ENCODE measurements at regions not wholly inside any gene's neighbourhood (a gene's known extent, or its start where the extent isn't known, plus 50 kb on each side); places are given as distances from the start of the nearest gene placed in this dataset.

- H3K4me3 ChIP-seq = no peak overlapping the region
- no peak overlapping the region for H3K27ac ChIP-seq
- no peak overlapping the region for H3K4me2 ChIP-seq
- no peak overlapping the region for H3K9ac ChIP-seq
- TF ChIP-seq Cebpa-rat (IDR thresholded peaks at IDR 0.05) = no peak
- H3K36me3 ChIP-seq = no peaks in the 10 kb centered on the region
- H3K9me3 ChIP-seq (replicated peaks in 1 of 11) = no peaks in the 10 kb centered on the region
- H3K27me3 ChIP-seq = no peaks in the 10 kb centered on the region
- H3K4me1 ChIP-seq = no peaks in the 10 kb centered on the region
- H4K20me1 ChIP-seq = no peaks in the 10 kb centered on the region
These were observed 320.0 kb downstream of the MTX2 start for GRCh38 chr2:176589287-176589686.

- Histone ChIP-seq H3K9me3 (replicated peaks in 1 of 11) (no peaks in the 10 kb centered on the region), H3K9ac (no peak overlapping the region), H3K4me3 (no peak overlapping the region), H3K27ac (no peak overlapping the region), H4K20me1 (no peaks in the 10 kb centered on the region), H3K27me3 (no peaks in the 10 kb centered on the region), H3K4me1 (no peaks in the 10 kb centered on the region), H3K36me3 (no peaks in the 10 kb centered on the region), H3K4me2 (no peak overlapping the region)
- TF ChIP-seq Cebpa-rat (IDR thresholded peaks at IDR 0.05) = no peak
These were observed 320.7 kb downstream of the MTX2 start for GRCh38 chr2:176589825-176590440.

GRCh38 chr2:176592216-176592615, 323.0 kb downstream of the MTX2 start:
- Histone ChIP-seq H3K4me2 (no peak overlapping the region), H3K4me1 (no peaks in the 10 kb centered on the region)
- TF ChIP-seq Cebpa-rat (IDR thresholded peaks at IDR 0.05) = no peak

GRCh38 chr2:176595986-176596385, 326.7 kb downstream of the MTX2 start:
- Histone ChIP-seq H3K4me2 (no peak overlapping the region), H3K4me1 (no peaks in the 10 kb centered on the region), H3K27me3 (no peaks in the 10 kb centered on the region), H3K9me3 (replicated peaks in 1 of 11) (no peaks in the 10 kb centered on the region), H3K9ac (no peak overlapping the region), H3K36me3 (no peaks in the 10 kb centered on the region), H3K4me3 (no peak overlapping the region), H3K27ac (no peak overlapping the region), H4K20me1 (no peaks in the 10 kb centered on the region)
- no peak for TF ChIP-seq Cebpa-rat (IDR thresholded peaks at IDR 0.05)

More at GRCh38 chr2:176592216-176592615, 323.0 kb downstream of the MTX2 start:
- H3K9me3 ChIP-seq (replicated peaks in 1 of 11) = no peaks in the 10 kb centered on the region
- H3K27ac ChIP-seq = no peak overlapping the region
- H3K36me3 ChIP-seq = no peaks in the 10 kb centered on the region
- no peak overlapping the region for H3K4me3 ChIP-seq
- no peaks in the 10 kb centered on the region for H3K27me3 ChIP-seq
- no peaks in the 10 kb centered on the region for H4K20me1 ChIP-seq
- no peak overlapping the region for H3K9ac ChIP-seq

GRCh38 chr2:176597916-176598315, 328.7 kb downstream of the MTX2 start:
- no peaks in the 10 kb centered on the region for H3K4me1 ChIP-seq
- no peak overlapping the region for H3K27ac ChIP-seq
- no peaks in the 10 kb centered on the region for H3K27me3 ChIP-seq
- no peak overlapping the region for H3K9ac ChIP-seq
- no peaks in the 10 kb centered on the region for H3K36me3 ChIP-seq
- no peaks in the 10 kb centered on the region for H3K9me3 ChIP-seq (replicated peaks in 1 of 11)
- no peak overlapping the region for H3K4me2 ChIP-seq
- no peak overlapping the region for H3K4me3 ChIP-seq
- TF ChIP-seq Cebpa-rat (IDR thresholded peaks at IDR 0.05) = no peak
- H4K20me1 ChIP-seq = no peaks in the 10 kb centered on the region

GRCh38 chr2:176598351-176598750, 329.1 kb downstream of the MTX2 start:
- H3K9ac ChIP-seq = no peak overlapping the region
- no peak overlapping the region for H3K4me3 ChIP-seq
- H3K4me2 ChIP-seq = no peak overlapping the region
- no peaks in the 10 kb centered on the region for H3K36me3 ChIP-seq
- TF ChIP-seq Cebpa-rat (IDR thresholded peaks at IDR 0.05) = no peak
- no peaks in the 10 kb centered on the region for H3K27me3 ChIP-seq
- H4K20me1 ChIP-seq = no peaks in the 10 kb centered on the region
- no peak overlapping the region for H3K27ac ChIP-seq
- no peaks in the 10 kb centered on the region for H3K9me3 ChIP-seq (replicated peaks in 1 of 11)
- H3K4me1 ChIP-seq = no peaks in the 10 kb centered on the region

GRCh38 chr2:176599796-176600485, 330.7 kb downstream of the MTX2 start:
- Histone ChIP-seq H3K27me3 (no peaks in the 10 kb centered on the region), H4K20me1 (no peaks in the 10 kb centered on the region), H3K36me3 (no peaks in the 10 kb centered on the region), H3K4me2 (no peak overlapping the region), H3K4me3 (no peak overlapping the region), H3K27ac (no peak overlapping the region), H3K4me1 (no peaks in the 10 kb centered on the region), H3K9me3 (replicated peaks in 1 of 11) (no peaks in the 10 kb centered on the region), H3K9ac (no peak overlapping the region)
- TF ChIP-seq Cebpa-rat (IDR thresholded peaks at IDR 0.05) = no peak

GRCh38 chr2:176601066-176601465, 331.8 kb downstream of the MTX2 start:
- Histone ChIP-seq H3K9ac (no peak overlapping the region), H4K20me1 (no peaks in the 10 kb centered on the region), H3K27ac (no peak overlapping the region), H3K9me3 (replicated peaks in 1 of 11) (no peaks in the 10 kb centered on the region), H3K27me3 (no peaks in the 10 kb centered on the region), H3K4me1 (no peaks in the 10 kb centered on the region), H3K36me3 (no peaks in the 10 kb centered on the region), H3K4me2 (no peak overlapping the region), H3K4me3 (no peak overlapping the region)
- TF ChIP-seq Cebpa-rat (IDR thresholded peaks at IDR 0.05) = no peak

GRCh38 chr2:176612036-176612435, 342.8 kb downstream of the MTX2 start:
- H3K4me1 ChIP-seq = no peaks in the 10 kb centered on the region
- H3K27me3 ChIP-seq = no peaks in the 10 kb centered on the region
- no peak overlapping the region for H3K27ac ChIP-seq
- H4K20me1 ChIP-seq = no peaks in the 10 kb centered on the region
- no peaks in the 10 kb centered on the region for H3K36me3 ChIP-seq
- TF ChIP-seq Cebpa-rat (IDR thresholded peaks at IDR 0.05) = no peak
- no peak overlapping the region for H3K4me2 ChIP-seq
- no peak overlapping the region for H3K9ac ChIP-seq
- H3K9me3 ChIP-seq (replicated peaks in 1 of 11) = no peaks in the 10 kb centered on the region
- H3K4me3 ChIP-seq = no peak overlapping the region

GRCh38 chr2:176612736-176613135, 343.5 kb downstream of the MTX2 start:
- Histone ChIP-seq H3K4me3 (no peak overlapping the region), H3K4me2 (no peak overlapping the region), H3K4me1 (no peaks in the 10 kb centered on the region), H3K36me3 (no peaks in the 10 kb centered on the region), H3K27me3 (no peaks in the 10 kb centered on the region), H3K9me3 (replicated peaks in 1 of 11) (no peaks in the 10 kb centered on the region), H3K9ac (no peak overlapping the region), H3K27ac (no peak overlapping the region), H4K20me1 (no peaks in the 10 kb centered on the region)
- no peak for TF ChIP-seq Cebpa-rat (IDR thresholded peaks at IDR 0.05)
